ENCODE measurements at regions not wholly inside any gene's neighbourhood (a gene's known extent, or its start where the extent isn't known, plus 50 kb on each side); places are given as distances from the start of the nearest gene placed in this dataset.

DNA sequence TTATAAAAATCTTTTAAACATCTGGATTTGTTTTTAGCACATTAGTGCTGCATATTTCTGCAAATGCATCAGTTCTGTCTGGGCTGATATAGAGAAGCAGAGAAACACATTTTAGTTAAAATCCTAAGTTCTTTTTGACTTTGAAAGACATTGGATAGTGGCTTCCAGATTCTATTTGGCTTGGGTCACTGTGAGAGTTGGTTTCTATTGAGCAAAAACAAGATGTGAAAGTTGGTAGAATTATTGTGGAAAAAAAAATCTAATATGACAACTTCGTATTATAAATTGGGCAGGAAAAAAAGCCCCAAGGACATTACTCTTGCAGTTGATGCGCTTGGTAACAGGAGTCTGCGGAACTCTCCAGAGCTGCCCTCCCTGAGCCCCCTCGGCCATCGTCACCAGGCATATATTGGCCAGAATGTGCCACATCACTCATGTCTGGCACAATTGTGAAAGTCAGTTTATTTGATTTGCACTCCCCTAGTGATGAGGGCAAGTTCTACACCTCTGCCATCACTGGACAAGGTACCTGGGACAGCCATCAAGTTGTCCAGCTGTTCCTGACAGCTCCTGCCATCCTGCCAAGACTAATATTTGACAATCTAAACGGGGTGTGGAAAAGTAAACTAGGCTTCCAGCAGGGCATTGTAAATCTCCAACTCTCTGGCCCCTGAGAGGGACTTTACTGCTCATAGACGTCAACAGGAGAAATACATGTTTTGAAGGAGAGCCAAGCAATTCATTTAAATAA, 334.5 kb downstream of the TENT4A start:
- Histone ChIP-seq H3K27me3 (ENCODE audit: insufficient read depth, low read length) (no peaks in the 10 kb centered on the region), H4K20me1 (ENCODE audit: insufficient read depth, low read length) (no peaks in the 10 kb centered on the region), H3K36me3 (ENCODE audit: insufficient read depth, low read length) (no peaks in the 10 kb centered on the region), H3K79me2 (ENCODE audit: insufficient read depth, low read length) (no peaks in the 10 kb centered on the region), H3K27ac (ENCODE audit: low read depth, low read length) (no peak overlapping the region), H3K4me1 (ENCODE audit: insufficient read depth, low read length) (no peaks in the 10 kb centered on the region), H3K4me2 (ENCODE audit: insufficient read depth, low read length) (no peak overlapping the region), H3K4me3 (ENCODE audit: insufficient read depth, low read length) (no peak overlapping the region), H3K9me3 (ENCODE audit: low read depth, low read length) (peaks cover 4% of the 10 kb centered on the region), H2AFZ (ENCODE audit: low read length) (no peak overlapping the region)
- DNase-seq (ENCODE audit: insufficient read length, low spot score, missing footprints), result peak; percentile 18
- TF ChIP-seq, protein P1, sequence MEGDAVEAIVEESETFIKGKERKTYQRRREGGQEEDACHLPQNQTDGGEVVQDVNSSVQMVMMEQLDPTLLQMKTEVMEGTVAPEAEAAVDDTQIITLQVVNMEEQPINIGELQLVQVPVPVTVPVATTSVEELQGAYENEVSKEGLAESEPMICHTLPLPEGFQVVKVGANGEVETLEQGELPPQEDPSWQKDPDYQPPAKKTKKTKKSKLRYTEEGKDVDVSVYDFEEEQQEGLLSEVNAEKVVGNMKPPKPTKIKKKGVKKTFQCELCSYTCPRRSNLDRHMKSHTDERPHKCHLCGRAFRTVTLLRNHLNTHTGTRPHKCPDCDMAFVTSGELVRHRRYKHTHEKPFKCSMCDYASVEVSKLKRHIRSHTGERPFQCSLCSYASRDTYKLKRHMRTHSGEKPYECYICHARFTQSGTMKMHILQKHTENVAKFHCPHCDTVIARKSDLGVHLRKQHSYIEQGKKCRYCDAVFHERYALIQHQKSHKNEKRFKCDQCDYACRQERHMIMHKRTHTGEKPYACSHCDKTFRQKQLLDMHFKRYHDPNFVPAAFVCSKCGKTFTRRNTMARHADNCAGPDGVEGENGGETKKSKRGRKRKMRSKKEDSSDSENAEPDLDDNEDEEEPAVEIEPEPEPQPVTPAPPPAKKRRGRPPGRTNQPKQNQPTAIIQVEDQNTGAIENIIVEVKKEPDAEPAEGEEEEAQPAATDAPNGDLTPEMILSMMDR (IDR thresholded peaks at IDR 0.05; ENCODE audit: extremely low read depth, low read depth, low read length), result no peak

DNA sequence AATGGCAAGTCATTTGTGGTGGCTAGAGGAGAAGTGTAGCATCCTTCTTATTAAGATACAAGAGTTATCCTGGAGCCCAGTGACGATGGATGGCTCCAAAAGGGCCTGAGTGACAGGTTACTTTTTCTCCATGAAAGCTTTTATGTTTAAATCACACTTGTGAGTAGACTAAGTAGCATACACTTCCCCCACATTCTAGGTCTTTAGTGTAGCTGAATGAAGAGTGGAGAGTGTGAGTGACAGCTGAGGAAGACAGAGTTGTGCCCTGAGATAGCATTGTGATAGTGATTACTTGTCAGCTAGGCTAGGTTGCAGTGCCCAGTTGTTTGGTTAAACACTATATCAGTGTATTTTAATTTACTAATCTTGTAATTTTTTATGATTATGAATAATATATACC, 337.8 kb downstream of the TENT4A start:
- Histone ChIP-seq H4K20me1 (ENCODE audit: insufficient read depth, low read length) (no peaks in the 10 kb centered on the region), H3K4me3 (ENCODE audit: insufficient read depth, low read length) (no peak overlapping the region)
- TF ChIP-seq, protein P1 (IDR thresholded peaks at IDR 0.05; ENCODE audit: extremely low read depth, low read depth, low read length), result no peak

GRCh38 chr5:7053125-7053524, 339.9 kb downstream of the TENT4A start:
- Histone ChIP-seq H3K36me3 (ENCODE audit: insufficient read depth, low read length) (no peaks in the 10 kb centered on the region), H2AFZ (ENCODE audit: low read length) (no peak overlapping the region)

More for the DNA sequence above, 337.8 kb downstream of the TENT4A start:
- Histone ChIP-seq H3K4me2 (ENCODE audit: insufficient read depth, low read length) (no peak overlapping the region), H3K4me1 (ENCODE audit: insufficient read depth, low read length) (no peaks in the 10 kb centered on the region), H3K27ac (ENCODE audit: low read depth, low read length) (no peak overlapping the region), H3K36me3 (ENCODE audit: insufficient read depth, low read length) (no peaks in the 10 kb centered on the region), H3K9me3 (ENCODE audit: low read depth, low read length) (peaks cover 2% of the 10 kb centered on the region), H3K79me2 (ENCODE audit: insufficient read depth, low read length) (no peaks in the 10 kb centered on the region), H2AFZ (ENCODE audit: low read length) (no peak overlapping the region), H3K27me3 (ENCODE audit: insufficient read depth, low read length) (no peaks in the 10 kb centered on the region)
- no peak for DNase-seq (ENCODE audit: insufficient read length, low spot score, missing footprints)

GRCh38 chr5:7053528-7054209, 340.4 kb downstream of the TENT4A start:
- TF ChIP-seq, protein P1 (IDR thresholded peaks at IDR 0.05; ENCODE audit: extremely low read depth, low read depth, low read length), result no peak
- no peaks in the 10 kb centered on the region for H3K9me3 ChIP-seq (ENCODE audit: low read depth, low read length)

More at GRCh38 chr5:7053125-7053524, 339.9 kb downstream of the TENT4A start:
- H3K27ac ChIP-seq (ENCODE audit: low read depth, low read length), result no peak overlapping the region
- no peak for DNase-seq (ENCODE audit: insufficient read length, low spot score, missing footprints)
- no peaks in the 10 kb centered on the region for H3K79me2 ChIP-seq (ENCODE audit: insufficient read depth, low read length)
- H3K9me3 ChIP-seq (ENCODE audit: low read depth, low read length), result no peaks in the 10 kb centered on the region
- H3K27me3 ChIP-seq (ENCODE audit: insufficient read depth, low read length), result no peaks in the 10 kb centered on the region
- TF ChIP-seq, protein P1 (IDR thresholded peaks at IDR 0.05; ENCODE audit: extremely low read depth, low read depth, low read length), result no peak
- H3K4me1 ChIP-seq (ENCODE audit: insufficient read depth, low read length), result no peaks in the 10 kb centered on the region
- no peak overlapping the region for H3K4me2 ChIP-seq (ENCODE audit: insufficient read depth, low read length)
- H4K20me1 ChIP-seq (ENCODE audit: insufficient read depth, low read length), result no peaks in the 10 kb centered on the region
- no peak overlapping the region for H3K4me3 ChIP-seq (ENCODE audit: insufficient read depth, low read length)

More at GRCh38 chr5:7053528-7054209, 340.4 kb downstream of the TENT4A start:
- DNase-seq (ENCODE audit: insufficient read length, low spot score, missing footprints), result no peak
- Histone ChIP-seq H3K4me3 (ENCODE audit: insufficient read depth, low read length) (no peak overlapping the region), H3K4me2 (ENCODE audit: insufficient read depth, low read length) (no peak overlapping the region), H3K4me1 (ENCODE audit: insufficient read depth, low read length) (no peaks in the 10 kb centered on the region), H2AFZ (ENCODE audit: low read length) (no peak overlapping the region), H3K27me3 (ENCODE audit: insufficient read depth, low read length) (no peaks in the 10 kb centered on the region), H3K27ac (ENCODE audit: low read depth, low read length) (no peak overlapping the region), H3K79me2 (ENCODE audit: insufficient read depth, low read length) (no peaks in the 10 kb centered on the region), H3K36me3 (ENCODE audit: insufficient read depth, low read length) (no peaks in the 10 kb centered on the region), H4K20me1 (ENCODE audit: insufficient read depth, low read length) (no peaks in the 10 kb centered on the region)
